ENCODE measurements at regions not wholly inside any gene's neighbourhood (a gene's known extent, or its start where the extent isn't known, plus 50 kb on each side); places are given as distances from the start of the nearest gene placed in this dataset.
A peak's percentile ranks its signal among the peaks of the same experiment; 100 is the strongest.

- DNase-seq (ENCODE audit: low spot score) (no peak), ATAC-seq (ENCODE audit: low read depth) (no peak)
- TF ChIP-seq, protein P1, sequence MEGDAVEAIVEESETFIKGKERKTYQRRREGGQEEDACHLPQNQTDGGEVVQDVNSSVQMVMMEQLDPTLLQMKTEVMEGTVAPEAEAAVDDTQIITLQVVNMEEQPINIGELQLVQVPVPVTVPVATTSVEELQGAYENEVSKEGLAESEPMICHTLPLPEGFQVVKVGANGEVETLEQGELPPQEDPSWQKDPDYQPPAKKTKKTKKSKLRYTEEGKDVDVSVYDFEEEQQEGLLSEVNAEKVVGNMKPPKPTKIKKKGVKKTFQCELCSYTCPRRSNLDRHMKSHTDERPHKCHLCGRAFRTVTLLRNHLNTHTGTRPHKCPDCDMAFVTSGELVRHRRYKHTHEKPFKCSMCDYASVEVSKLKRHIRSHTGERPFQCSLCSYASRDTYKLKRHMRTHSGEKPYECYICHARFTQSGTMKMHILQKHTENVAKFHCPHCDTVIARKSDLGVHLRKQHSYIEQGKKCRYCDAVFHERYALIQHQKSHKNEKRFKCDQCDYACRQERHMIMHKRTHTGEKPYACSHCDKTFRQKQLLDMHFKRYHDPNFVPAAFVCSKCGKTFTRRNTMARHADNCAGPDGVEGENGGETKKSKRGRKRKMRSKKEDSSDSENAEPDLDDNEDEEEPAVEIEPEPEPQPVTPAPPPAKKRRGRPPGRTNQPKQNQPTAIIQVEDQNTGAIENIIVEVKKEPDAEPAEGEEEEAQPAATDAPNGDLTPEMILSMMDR (IDR thresholded peaks at IDR 0.05; ENCODE audit: poor library complexity, severe bottlenecking) = no peak
- Histone ChIP-seq H3K9me3 (ENCODE audit: severe bottlenecking) (no peaks in the 10 kb centered on the region), H3K36me3 (ENCODE audit: low read depth) (no peaks in the 10 kb centered on the region), H3K4me1 (ENCODE audit: insufficient read depth, poor library complexity, severe bottlenecking) (no peaks in the 10 kb centered on the region), H3K4me3 (ENCODE audit: severe bottlenecking) (no peak overlapping the region), H3K27me3 (ENCODE audit: insufficient read depth, poor library complexity, severe bottlenecking) (no peaks in the 10 kb centered on the region), H3K27ac (ENCODE audit: poor library complexity, severe bottlenecking) (no peak overlapping the region)
These were observed 425.2 kb downstream of the CHL1 start for GRCh38 chr3:621714-622113.

GRCh38 chr3:622314-622713, 425.8 kb downstream of the CHL1 start:
- no peaks in the 10 kb centered on the region for H3K9me3 ChIP-seq (ENCODE audit: severe bottlenecking)
- ATAC-seq (ENCODE audit: low read depth) (no peak), DNase-seq (ENCODE audit: low spot score) (no peak)
- no peaks in the 10 kb centered on the region for H3K36me3 ChIP-seq (ENCODE audit: low read depth)
- H3K27me3 ChIP-seq (ENCODE audit: insufficient read depth, poor library complexity, severe bottlenecking) = no peaks in the 10 kb centered on the region
- no peak overlapping the region for H3K27ac ChIP-seq (ENCODE audit: poor library complexity, severe bottlenecking)
- H3K4me1 ChIP-seq (ENCODE audit: insufficient read depth, poor library complexity, severe bottlenecking) = no peaks in the 10 kb centered on the region
- H3K4me3 ChIP-seq (ENCODE audit: severe bottlenecking) = no peak overlapping the region
- TF ChIP-seq, protein P1 (IDR thresholded peaks at IDR 0.05; ENCODE audit: poor library complexity, severe bottlenecking) = no peak

DNA sequence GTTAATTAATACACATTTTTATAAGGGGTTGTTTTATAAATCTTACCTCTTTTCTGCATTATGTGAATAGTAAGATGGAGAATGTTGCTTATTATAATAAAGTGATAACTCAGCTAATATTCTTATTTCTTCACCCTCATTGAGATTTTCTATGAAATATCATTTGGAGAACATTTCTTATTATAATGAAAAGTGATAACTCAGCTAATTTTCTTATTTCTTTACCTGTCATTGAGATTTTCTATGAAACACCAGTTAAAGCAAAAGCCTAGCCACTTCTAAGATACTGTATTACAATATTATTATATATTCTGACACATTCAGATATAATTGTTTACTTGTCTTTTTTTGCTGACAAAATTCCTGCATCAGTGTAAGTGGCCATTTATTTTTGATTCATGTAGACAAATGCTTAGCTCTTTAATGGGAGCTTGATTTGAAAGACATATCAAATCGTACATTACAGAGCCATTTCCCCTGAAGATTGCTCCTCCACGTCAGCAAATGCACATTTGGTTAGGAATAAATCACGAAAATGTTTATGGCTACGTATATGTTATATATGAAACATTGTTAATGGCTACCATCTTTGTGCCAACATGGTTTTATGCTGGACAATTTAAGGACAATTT, 427.5 kb downstream of the CHL1 start:
- no peak for DNase-seq (ENCODE audit: low spot score)
- Histone ChIP-seq H3K4me3 (ENCODE audit: severe bottlenecking) (no peak overlapping the region), H3K9me3 (ENCODE audit: severe bottlenecking) (no peaks in the 10 kb centered on the region), H3K27me3 (ENCODE audit: insufficient read depth, poor library complexity, severe bottlenecking) (no peaks in the 10 kb centered on the region), H3K27ac (ENCODE audit: poor library complexity, severe bottlenecking) (no peak overlapping the region), H3K4me1 (ENCODE audit: insufficient read depth, poor library complexity, severe bottlenecking) (no peaks in the 10 kb centered on the region), H3K36me3 (ENCODE audit: low read depth) (no peaks in the 10 kb centered on the region)
- ATAC-seq (ENCODE audit: low read depth) = no peak
- TF ChIP-seq, protein P1 (IDR thresholded peaks at IDR 0.05; ENCODE audit: poor library complexity, severe bottlenecking) = no peak

- Histone ChIP-seq H3K4me1 (ENCODE audit: insufficient read depth, poor library complexity, severe bottlenecking) (no peaks in the 10 kb centered on the region), H3K4me3 (ENCODE audit: severe bottlenecking) (no peak overlapping the region), H3K36me3 (ENCODE audit: low read depth) (no peaks in the 10 kb centered on the region), H3K9me3 (ENCODE audit: severe bottlenecking) (no peaks in the 10 kb centered on the region), H3K27me3 (ENCODE audit: insufficient read depth, poor library complexity, severe bottlenecking) (no peaks in the 10 kb centered on the region), H3K27ac (ENCODE audit: poor library complexity, severe bottlenecking) (no peak overlapping the region)
- TF ChIP-seq, protein P1 (IDR thresholded peaks at IDR 0.05; ENCODE audit: poor library complexity, severe bottlenecking) = peak; percentile 81
- DNase-seq (ENCODE audit: low spot score) (no peak), ATAC-seq (ENCODE audit: low read depth) (peak; percentile 41; the same call in 2 of the 3 replicates)
These were observed 436.1 kb downstream of the CHL1 start for GRCh38 chr3:632571-633170.

- DNase-seq (ENCODE audit: low spot score) = no peak
- no peak for ATAC-seq (ENCODE audit: low read depth)
These were observed 437.9 kb downstream of the CHL1 start for GRCh38 chr3:634511-634910.

More at GRCh38 chr3:634511-634910, 437.9 kb downstream of the CHL1 start:
- Histone ChIP-seq H3K27me3 (ENCODE audit: insufficient read depth, poor library complexity, severe bottlenecking) (no peaks in the 10 kb centered on the region), H3K9me3 (ENCODE audit: severe bottlenecking) (no peaks in the 10 kb centered on the region), H3K27ac (ENCODE audit: poor library complexity, severe bottlenecking) (no peak overlapping the region), H3K4me3 (ENCODE audit: severe bottlenecking) (no peak overlapping the region), H3K4me1 (ENCODE audit: insufficient read depth, poor library complexity, severe bottlenecking) (no peaks in the 10 kb centered on the region), H3K36me3 (ENCODE audit: low read depth) (no peaks in the 10 kb centered on the region)
- TF ChIP-seq, protein P1 (IDR thresholded peaks at IDR 0.05; ENCODE audit: poor library complexity, severe bottlenecking) = no peak

Measured in RWPE2 (cell line).